ENCODE measurements at regions not wholly inside any gene's neighbourhood (a gene's known extent, or its start where the extent isn't known, plus 50 kb on each side); places are given as distances from the start of the nearest gene placed in this dataset.

DNA sequence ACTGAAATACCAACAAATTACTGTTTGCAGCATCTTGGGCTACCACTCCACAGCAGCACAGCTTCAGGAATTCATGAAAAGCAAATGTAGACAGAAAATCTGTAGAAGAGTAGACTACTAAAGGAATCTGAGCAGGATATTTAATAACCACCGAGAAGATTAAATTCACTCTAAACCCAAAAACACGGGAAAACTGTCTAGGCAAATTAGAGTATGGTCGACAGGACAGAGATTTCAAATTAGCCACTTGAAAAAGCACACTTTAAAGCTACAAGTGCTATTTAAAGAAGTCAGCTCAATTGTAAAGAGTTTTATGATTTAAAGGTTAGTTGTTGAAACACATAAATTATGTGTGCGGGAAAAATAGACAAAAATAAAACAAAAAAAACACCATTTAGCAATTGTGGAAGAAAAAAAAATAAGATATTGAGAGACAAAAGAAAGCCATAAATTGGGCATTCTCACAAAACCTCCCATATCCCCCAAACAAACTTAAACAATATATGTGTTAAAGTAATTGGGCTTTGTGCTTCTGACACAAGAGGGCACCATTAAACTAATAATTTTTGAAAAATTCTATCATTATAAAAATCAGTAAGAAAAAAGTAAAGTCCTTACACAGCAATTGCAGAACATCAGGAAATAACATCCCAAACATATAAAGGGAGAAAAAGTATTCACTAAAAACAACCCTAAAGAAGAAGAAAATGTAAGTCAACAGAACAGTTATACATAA lies 880.8 kb downstream of the TECRL start:
- no peak for DNase-seq
- Mint-ChIP-seq H3K4me1 (no peaks in the 10 kb centered on the region), H3K36me3 (no peaks in the 10 kb centered on the region), H3K4me3 (no peak overlapping the region), H3K9me3 (no peaks in the 10 kb centered on the region), H3K27ac (no peak overlapping the region), H3K27me3 (no peaks in the 10 kb centered on the region)
- no peak for ATAC-seq (ENCODE audit: low read depth)
- POLR2A ChIA-PET: no interaction called here

DNA sequence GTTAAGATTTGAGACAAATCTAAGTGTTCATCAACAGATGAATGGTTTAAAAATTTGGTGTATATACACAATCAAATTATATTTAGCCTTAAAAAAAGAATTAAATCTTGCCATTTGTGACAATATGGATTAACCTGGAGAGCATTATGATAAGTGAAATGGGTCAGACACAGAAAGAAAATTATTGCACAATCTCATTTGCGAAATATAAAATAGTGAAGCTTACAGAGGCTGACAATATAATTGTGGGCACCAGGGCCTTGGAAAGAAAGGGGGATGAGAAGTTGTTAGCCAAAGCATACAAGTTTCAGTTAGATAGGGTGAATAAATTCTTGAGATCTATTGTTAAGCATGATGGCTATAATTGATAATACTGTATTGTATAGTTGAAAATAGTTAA lies 883.0 kb downstream of the TECRL start:
- no peak overlapping the region for H3K4me3 Mint-ChIP-seq
- POLR2A ChIA-PET: no interaction called here
- no peak overlapping the region for H3K27ac Mint-ChIP-seq
- ATAC-seq (ENCODE audit: low read depth) (no peak), DNase-seq (no peak)
- H3K9me3 Mint-ChIP-seq: peaks cover 5% of the 10 kb centered on the region
- H3K36me3 Mint-ChIP-seq: no peaks in the 10 kb centered on the region
- no peaks in the 10 kb centered on the region for H3K4me1 Mint-ChIP-seq
- no peaks in the 10 kb centered on the region for H3K27me3 Mint-ChIP-seq

DNA sequence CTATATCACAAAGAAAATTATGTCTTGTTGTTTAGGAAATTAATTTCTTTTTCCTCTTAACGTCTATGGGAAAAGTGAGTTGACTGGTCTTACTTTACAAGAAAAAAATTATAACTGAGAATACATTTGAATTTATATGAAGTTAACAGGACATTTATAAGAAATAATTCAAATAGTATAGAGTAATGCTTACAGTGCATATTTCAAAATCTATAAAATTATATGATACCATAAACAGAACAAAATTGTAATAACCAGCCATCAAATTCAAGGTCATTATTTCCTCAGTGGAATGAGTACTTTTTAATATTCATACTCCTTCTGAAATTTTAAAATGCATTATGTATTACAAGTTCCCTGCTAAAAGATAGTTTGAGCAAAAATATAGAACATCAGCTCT lies 884.5 kb downstream of the TECRL start:
- DNase-seq: no peak
- H3K27me3 Mint-ChIP-seq: no peaks in the 10 kb centered on the region
- POLR2A ChIA-PET: no interaction called here
- peaks cover 5% of the 10 kb centered on the region for H3K9me3 Mint-ChIP-seq
- ATAC-seq (ENCODE audit: low read depth): no peak
- no peaks in the 10 kb centered on the region for H3K4me1 Mint-ChIP-seq
- no peak overlapping the region for H3K4me3 Mint-ChIP-seq
- no peak overlapping the region for H3K27ac Mint-ChIP-seq
- no peaks in the 10 kb centered on the region for H3K36me3 Mint-ChIP-seq

DNA sequence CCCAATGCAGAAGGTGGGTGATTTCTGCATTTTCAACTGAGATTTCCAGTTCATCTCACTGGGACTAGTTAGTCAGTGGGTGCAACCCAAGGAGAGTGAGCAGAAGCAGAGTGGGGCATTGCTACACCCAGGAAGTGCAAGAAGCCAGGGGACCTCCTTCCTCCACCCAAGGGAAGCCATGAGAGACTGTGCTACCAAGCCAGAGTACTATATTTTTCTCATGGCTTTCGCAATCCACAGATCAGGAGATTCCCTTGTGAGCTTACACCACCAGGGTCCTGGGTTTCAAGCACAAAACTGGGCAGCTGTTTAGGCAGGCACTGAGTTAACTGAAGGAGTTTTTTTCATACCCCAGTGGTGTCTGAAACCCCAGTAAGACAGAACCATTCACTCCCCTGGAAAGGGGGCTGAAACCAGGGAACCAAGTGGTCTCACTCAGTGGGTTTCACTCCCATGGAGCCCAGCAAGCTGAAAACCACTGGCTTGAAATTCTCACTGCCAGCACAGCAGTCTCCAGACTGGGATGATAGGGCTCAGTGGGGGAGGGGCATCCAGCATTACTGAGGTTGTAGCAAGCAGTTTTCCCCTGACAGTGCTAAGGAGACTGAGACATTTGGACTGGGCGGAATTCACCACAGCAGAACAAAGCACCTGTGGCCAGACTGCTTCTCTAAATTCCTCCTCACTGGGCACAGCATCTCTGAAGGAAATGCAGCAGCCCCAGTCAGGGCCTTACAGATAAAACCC lies 903.4 kb downstream of the TECRL start:
- H3K9me3 Mint-ChIP-seq: peaks cover 9% of the 10 kb centered on the region
- H3K27ac Mint-ChIP-seq: no peak overlapping the region
- no peak overlapping the region for H3K4me3 Mint-ChIP-seq
- no peaks in the 10 kb centered on the region for H3K36me3 Mint-ChIP-seq
- ATAC-seq (ENCODE audit: low read depth) (no peak), DNase-seq (no peak)
- H3K4me1 Mint-ChIP-seq: no peaks in the 10 kb centered on the region
- POLR2A ChIA-PET: no interaction called here
- H3K27me3 Mint-ChIP-seq: no peaks in the 10 kb centered on the region

- Mint-ChIP-seq H3K27ac (no peak overlapping the region), H3K36me3 (no peaks in the 10 kb centered on the region), H3K4me3 (no peak overlapping the region), H3K4me1 (no peaks in the 10 kb centered on the region), H3K9me3 (peaks cover 2% of the 10 kb centered on the region), H3K27me3 (no peaks in the 10 kb centered on the region)
- no peak for DNase-seq
- POLR2A ChIA-PET: no interaction called here
- ATAC-seq (ENCODE audit: low read depth): no peak
Observed at GRCh38 chr4:63493265-63493664, 916.0 kb downstream of the TECRL start.

GRCh38 chr4:63492515-63492914 lies 916.7 kb downstream of the TECRL start:
- H3K27me3 Mint-ChIP-seq: no peaks in the 10 kb centered on the region
- DNase-seq: no peak
- POLR2A ChIA-PET: no interaction called here
- H3K9me3 Mint-ChIP-seq: peaks cover 2% of the 10 kb centered on the region
- no peaks in the 10 kb centered on the region for H3K4me1 Mint-ChIP-seq
- no peak for ATAC-seq (ENCODE audit: low read depth)
- no peaks in the 10 kb centered on the region for H3K36me3 Mint-ChIP-seq
- H3K27ac Mint-ChIP-seq: no peak overlapping the region
- no peak overlapping the region for H3K4me3 Mint-ChIP-seq

DNA sequence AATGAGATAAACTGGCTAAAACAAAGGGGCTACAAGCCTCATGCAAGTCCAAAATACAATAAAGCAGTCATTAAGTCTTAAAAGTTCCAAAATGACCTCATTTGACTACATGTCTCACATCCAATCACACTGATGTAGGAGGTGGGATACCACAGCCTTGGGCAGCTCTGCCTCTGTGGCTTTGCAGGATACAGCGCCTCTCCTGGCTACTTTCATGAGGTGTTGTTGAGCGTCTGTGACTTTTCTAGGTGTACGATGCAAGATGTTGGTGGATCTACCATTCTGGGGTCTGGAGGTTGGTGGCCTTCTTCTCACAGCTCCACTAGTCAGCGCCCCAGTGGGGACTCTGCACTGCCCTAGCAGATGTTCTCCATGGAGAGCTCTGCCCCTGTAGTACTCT lies 944.9 kb downstream of the TECRL start:
- Mint-ChIP-seq H3K36me3 (no peaks in the 10 kb centered on the region), H3K27ac (no peak overlapping the region), H3K9me3 (peaks cover 6% of the 10 kb centered on the region), H3K4me3 (no peak overlapping the region), H3K4me1 (no peaks in the 10 kb centered on the region), H3K27me3 (no peaks in the 10 kb centered on the region)
- POLR2A ChIA-PET: no interaction called here
- ATAC-seq (ENCODE audit: low read depth): no peak
- no peak for DNase-seq

GRCh38 chr4:63460075-63460474 lies 949.2 kb downstream of the TECRL start:
- Mint-ChIP-seq H3K4me3 (no peak overlapping the region), H3K27ac (no peak overlapping the region), H3K9me3 (peaks cover 3% of the 10 kb centered on the region), H3K27me3 (no peaks in the 10 kb centered on the region), H3K36me3 (no peaks in the 10 kb centered on the region), H3K4me1 (no peaks in the 10 kb centered on the region)
- ATAC-seq (ENCODE audit: low read depth): no peak
- POLR2A ChIA-PET: no interaction called here
- DNase-seq: no peak

- no peak overlapping the region for H3K4me3 Mint-ChIP-seq
- ATAC-seq (ENCODE audit: low read depth) (no peak), DNase-seq (no peak)
- no peaks in the 10 kb centered on the region for H3K36me3 Mint-ChIP-seq
- no peak overlapping the region for H3K27ac Mint-ChIP-seq
- no peaks in the 10 kb centered on the region for H3K27me3 Mint-ChIP-seq
- POLR2A ChIA-PET: no interaction called here
- H3K4me1 Mint-ChIP-seq: no peaks in the 10 kb centered on the region
- peaks cover 1% of the 10 kb centered on the region for H3K9me3 Mint-ChIP-seq
Observed at GRCh38 chr4:63459329-63459728, 949.9 kb downstream of the TECRL start.

- DNase-seq (no peak), ATAC-seq (ENCODE audit: low read depth) (no peak)
- no peaks in the 10 kb centered on the region for H3K27me3 Mint-ChIP-seq
- POLR2A ChIA-PET: no interaction called here
- H3K9me3 Mint-ChIP-seq: no peaks in the 10 kb centered on the region
- no peaks in the 10 kb centered on the region for H3K4me1 Mint-ChIP-seq
- H3K27ac Mint-ChIP-seq: no peak overlapping the region
- H3K36me3 Mint-ChIP-seq: no peaks in the 10 kb centered on the region
- no peak overlapping the region for H3K4me3 Mint-ChIP-seq
Observed at GRCh38 chr4:63458010-63458409, 951.2 kb downstream of the TECRL start.

GRCh38 chr4:63440236-63440635 lies 969.0 kb downstream of the TECRL start:
- ATAC-seq (ENCODE audit: low read depth) (no peak), DNase-seq (no peak)
- Mint-ChIP-seq H3K36me3 (no peaks in the 10 kb centered on the region), H3K27me3 (no peaks in the 10 kb centered on the region), H3K9me3 (no peaks in the 10 kb centered on the region), H3K4me3 (no peak overlapping the region), H3K4me1 (no peaks in the 10 kb centered on the region), H3K27ac (no peak overlapping the region)
- POLR2A ChIA-PET: no interaction called here

DNA sequence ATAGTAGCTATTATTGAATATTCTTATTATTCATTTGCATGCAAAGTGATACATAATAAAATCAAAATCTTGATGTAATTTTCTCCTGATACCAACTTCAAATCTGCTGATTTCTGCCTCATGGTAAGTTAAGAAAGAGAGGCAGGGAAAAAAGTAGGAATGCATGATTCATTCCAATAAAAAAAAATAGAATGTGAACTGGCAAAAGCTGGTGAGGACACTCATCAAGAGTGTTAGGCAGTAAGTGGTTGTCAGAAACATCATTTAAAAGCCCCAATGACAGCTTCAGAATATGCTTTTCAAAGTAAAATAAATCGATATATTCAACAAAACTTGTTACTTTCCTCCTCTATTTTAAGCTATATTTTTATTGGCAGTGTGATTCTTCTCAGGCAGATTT lies 979.1 kb downstream of the TECRL start:
- peaks cover 8% of the 10 kb centered on the region for H3K9me3 Mint-ChIP-seq
- no peaks in the 10 kb centered on the region for H3K36me3 Mint-ChIP-seq
- ATAC-seq (ENCODE audit: low read depth) (no peak), DNase-seq (no peak)
- H3K4me1 Mint-ChIP-seq: no peaks in the 10 kb centered on the region
- POLR2A ChIA-PET: no interaction called here
- H3K4me3 Mint-ChIP-seq: no peak overlapping the region
- H3K27ac Mint-ChIP-seq: no peak overlapping the region
- H3K27me3 Mint-ChIP-seq: no peaks in the 10 kb centered on the region

GRCh38 chr4:63396269-63396668 lies 1013.0 kb downstream of the TECRL start:
- H3K27me3 Mint-ChIP-seq: no peaks in the 10 kb centered on the region
- ATAC-seq (ENCODE audit: low read depth) (no peak), DNase-seq (no peak)
- POLR2A ChIA-PET: no interaction called here
- no peak overlapping the region for H3K4me3 Mint-ChIP-seq
- H3K27ac Mint-ChIP-seq: no peak overlapping the region
- no peaks in the 10 kb centered on the region for H3K4me1 Mint-ChIP-seq
- no peaks in the 10 kb centered on the region for H3K36me3 Mint-ChIP-seq
- H3K9me3 Mint-ChIP-seq: no peaks in the 10 kb centered on the region

- POLR2A ChIA-PET: no interaction called here
- Mint-ChIP-seq H3K36me3 (no peaks in the 10 kb centered on the region), H3K27ac (no peak overlapping the region), H3K27me3 (no peaks in the 10 kb centered on the region), H3K4me1 (no peaks in the 10 kb centered on the region), H3K9me3 (peaks cover 3% of the 10 kb centered on the region), H3K4me3 (no peak overlapping the region)
- DNase-seq: no peak
- no peak for ATAC-seq (ENCODE audit: low read depth)
Observed at GRCh38 chr4:63393544-63393943, 1015.7 kb downstream of the TECRL start.

All from activated naive CD8-positive, alpha-beta T cell treated with anti-CD3 and anti-CD28 coated beads, Interleukin-2, amount 10 ng/mL, durations not matched to agents 7 days and 5 days (primary cell).